Muscle of leg (tissue), 3 donors: ENCODE measurements at regions not wholly inside any gene's neighbourhood (a gene's known extent, or its start where the extent isn't known, plus 50 kb on each side); places are given as distances from the start of the nearest gene placed in this dataset.
A peak's percentile ranks its signal among the peaks of the same experiment; 100 is the strongest.
"Not testable (repeated sequence)": the region's sequence is repeated elsewhere in the genome, so short reads cannot be mapped to it uniquely, and the experiment has no call there.

Experiments
- DNase-seq: peaks from one replicate; pipeline ENCODE4 v3.0.0; 2013
- H3K27ac ChIP-seq: one replicate; pipeline ENCODE4 v1.5.1; 2013; ENCODE audit warnings: mild to moderate bottlenecking, low read length, control low read depth
- H3K27me3 ChIP-seq: one replicate; pipeline ENCODE4 v1.6.1; 2013; ENCODE audit warnings: low read length; ENCODE audit not compliant: control insufficient read depth, insufficient read depth
- H3K36me3 ChIP-seq: one replicate; pipeline ENCODE4 v1.6.1; 2013; ENCODE audit warnings: low read length; ENCODE audit not compliant: control insufficient read depth, insufficient read depth
- H3K4me1 ChIP-seq: one replicate; pipeline ENCODE4 v1.6.1; 2013; ENCODE audit warnings: low read length; ENCODE audit not compliant: control insufficient read depth, insufficient read depth
- H3K4me3 ChIP-seq: one replicate; pipeline ENCODE4 v1.5.1; 2013; ENCODE audit warnings: low read length, control low read depth
- H3K9me3 ChIP-seq: replicated peaks from 2 replicates; pipeline ENCODE4 v1.6.1; 2013; ENCODE audit warnings: low read depth, low read length; ENCODE audit not compliant: control insufficient read depth
- WGBS: methylation state at CpG from one replicate; pipeline ENCODE4 v1.1.5; 2013; ENCODE audit warnings: missing lambda C conversion rate; ENCODE audit not compliant: insufficient coverage; 5-methylcytosine and 5-hydroxymethylcytosine counted together

GRCh38 chr5:67544942-67545341, 348.3 kb upstream of the CD180 start:
- not testable (repeated sequence) for H3K27me3 ChIP-seq, H3K9me3 ChIP-seq, DNase-seq, H3K27ac ChIP-seq, H3K36me3 ChIP-seq, H3K4me1 ChIP-seq, H3K4me3 ChIP-seq

GRCh38 chr5:67543720-67544270, 347.2 kb upstream of the CD180 start:
- peak; percentile 92 for DNase-seq
- Histone ChIP-seq H3K27ac (no peak overlapping the region), H3K4me3 (no peak overlapping the region)

GRCh38 chr5:67542479-67542878, 345.9 kb upstream of the CD180 start:
- no peaks in the 10 kb centered on the region for H3K9me3 ChIP-seq
- no peaks in the 10 kb centered on the region for H3K27me3 ChIP-seq
- WGBS, result no CpG with 5 or more reads among the region's 3 CpGs
- peaks cover 4% of the 10 kb centered on the region for H3K4me1 ChIP-seq
- H3K4me3 ChIP-seq, result no peak overlapping the region
- H3K27ac ChIP-seq, result no peak overlapping the region
- no peak for DNase-seq
- no peaks in the 10 kb centered on the region for H3K36me3 ChIP-seq

More at GRCh38 chr5:67543720-67544270, 347.2 kb upstream of the CD180 start:
- 45% methylated on average over 2 of the region's 5 CpGs for WGBS
- Histone ChIP-seq H3K4me1 (no peaks in the 10 kb centered on the region), H3K27me3 (no peaks in the 10 kb centered on the region), H3K9me3 (no peaks in the 10 kb centered on the region), H3K36me3 (no peaks in the 10 kb centered on the region)

GRCh38 chr5:67541875-67542274, 345.3 kb upstream of the CD180 start:
- WGBS, result no CpG with 5 or more reads among the region's 1 CpG
- no peaks in the 10 kb centered on the region for H3K27me3 ChIP-seq
- H3K4me1 ChIP-seq, result peaks cover 4% of the 10 kb centered on the region
- no peak overlapping the region for H3K4me3 ChIP-seq
- H3K36me3 ChIP-seq, result no peaks in the 10 kb centered on the region
- H3K27ac ChIP-seq, result no peak overlapping the region
- DNase-seq, result no peak
- H3K9me3 ChIP-seq, result no peaks in the 10 kb centered on the region

- WGBS, result no CpG with 5 or more reads among the region's 2 CpGs
- no peaks in the 10 kb centered on the region for H3K27me3 ChIP-seq
- H3K4me3 ChIP-seq, result no peak overlapping the region
- H3K36me3 ChIP-seq, result no peaks in the 10 kb centered on the region
- H3K4me1 ChIP-seq, result peaks cover 4% of the 10 kb centered on the region
- H3K9me3 ChIP-seq, result no peaks in the 10 kb centered on the region
- H3K27ac ChIP-seq, result no peak overlapping the region
- DNase-seq, result no peak
Observed at GRCh38 chr5:67538855-67539506, 342.4 kb upstream of the CD180 start.

GRCh38 chr5:67537439-67538148, 341.0 kb upstream of the CD180 start:
- no peaks in the 10 kb centered on the region for H3K36me3 ChIP-seq
- H3K4me1 ChIP-seq, result peaks cover 4% of the 10 kb centered on the region
- no peaks in the 10 kb centered on the region for H3K9me3 ChIP-seq
- 56% methylated on average over 5 of the region's 5 CpGs for WGBS
- peak; percentile 59 for DNase-seq
- H3K27me3 ChIP-seq, result no peaks in the 10 kb centered on the region
- H3K27ac ChIP-seq, result peak overlapping the region; percentile 59
- no peak overlapping the region for H3K4me3 ChIP-seq

- H3K4me3 ChIP-seq, result no peak overlapping the region
- DNase-seq, result peak; percentile 70
- no peak overlapping the region for H3K27ac ChIP-seq
- WGBS, result no CpG with 5 or more reads among the region's 3 CpGs
- peaks cover 4% of the 10 kb centered on the region for H3K4me1 ChIP-seq
- H3K27me3 ChIP-seq, result no peaks in the 10 kb centered on the region
- no peaks in the 10 kb centered on the region for H3K36me3 ChIP-seq
- H3K9me3 ChIP-seq, result no peaks in the 10 kb centered on the region
Observed at GRCh38 chr5:67536866-67537265, 340.3 kb upstream of the CD180 start.

GRCh38 chr5:67530609-67531255, 334.1 kb upstream of the CD180 start:
- Histone ChIP-seq H3K27me3 (no peaks in the 10 kb centered on the region), H3K4me1 (peaks cover 3% of the 10 kb centered on the region), H3K27ac (no peak overlapping the region), H3K36me3 (no peaks in the 10 kb centered on the region), H3K4me3 (no peak overlapping the region), H3K9me3 (no peaks in the 10 kb centered on the region)
- peak; percentile 55 for DNase-seq
- no CpG with 5 or more reads among the region's 6 CpGs for WGBS

GRCh38 chr5:67528953-67529352, 332.4 kb upstream of the CD180 start:
- WGBS, result 75% methylated on average over 3 of the region's 3 CpGs
- no peak for DNase-seq
- Histone ChIP-seq H3K4me1 (peaks cover 3% of the 10 kb centered on the region), H3K36me3 (no peaks in the 10 kb centered on the region), H3K27me3 (no peaks in the 10 kb centered on the region), H3K9me3 (no peaks in the 10 kb centered on the region), H3K27ac (no peak overlapping the region), H3K4me3 (no peak overlapping the region)

GRCh38 chr5:67526793-67527192, 330.2 kb upstream of the CD180 start:
- no peak overlapping the region for H3K4me3 ChIP-seq
- peaks cover 3% of the 10 kb centered on the region for H3K4me1 ChIP-seq
- H3K9me3 ChIP-seq, result no peaks in the 10 kb centered on the region
- H3K27ac ChIP-seq, result no peak overlapping the region
- no peaks in the 10 kb centered on the region for H3K27me3 ChIP-seq
- H3K36me3 ChIP-seq, result no peaks in the 10 kb centered on the region
- DNase-seq, result no peak
- no CpG with 5 or more reads among the region's 2 CpGs for WGBS
